Smooth muscle cell (in vitro differentiated cells): ENCODE measurements at regions not wholly inside any gene's neighbourhood (a gene's known extent, or its start where the extent isn't known, plus 50 kb on each side); places are given as distances from the start of the nearest gene placed in this dataset.
A peak's percentile ranks its signal among the peaks of the same experiment; 100 is the strongest.

Source experiments
- DNase-seq: peaks from one replicate; lab custom pipeline; 2025; ENCODE audit not compliant: unreplicated experiment; lab: John Stamatoyannopoulos, UW
- H2AFZ ChIP-seq: fragments of 200-600 bp; sonication (generic); 2 replicates; pipeline ENCODE4 v1.6.0; 2016; ENCODE audit warnings: antibody characterized with exemption, low read depth, mild to moderate bottlenecking
- H3F3A ChIP-seq: fragments of 200-600 bp; sonication (generic); 2 replicates; pipeline ENCODE4 v1.6.0; 2017; ENCODE audit warnings: antibody characterized with exemption, low read depth
- H3K27ac ChIP-seq: fragments of 200-600 bp; sonication (generic); 2 replicates; pipeline ENCODE4 v1.5.1; 2016; ENCODE audit warnings: low read depth, mild to moderate bottlenecking
- H3K27me3 ChIP-seq: fragments of 200-600 bp; sonication (generic); 2 replicates; pipeline ENCODE4 v1.6.1; 2016; ENCODE audit warnings: low read depth, mild to moderate bottlenecking
- H3K36me3 ChIP-seq: fragments of 200-600 bp; sonication (generic); 2 replicates; pipeline ENCODE4 v1.5.1; 2016; ENCODE audit warnings: low read depth
- H3K4me1 ChIP-seq: fragments of 200-600 bp; sonication (generic); 2 replicates; pipeline ENCODE4 v1.5.1; 2016; ENCODE audit warnings: low read depth
- H3K4me2 ChIP-seq: fragments of 200-600 bp; sonication (generic); 2 replicates; pipeline ENCODE4 v1.6.0; 2016; ENCODE audit warnings: mild to moderate bottlenecking
- H3K4me3 ChIP-seq: fragments of 200-600 bp; sonication (generic); 2 replicates; pipeline ENCODE4 v1.5.1; 2016; ENCODE audit warnings: mild to moderate bottlenecking
- H3K79me2 ChIP-seq: fragments of 200-600 bp; sonication (generic); 2 replicates; pipeline ENCODE4 v1.6.0; 2016; ENCODE audit warnings: low read depth, mild to moderate bottlenecking
- H3K9ac ChIP-seq: fragments of 200-600 bp; sonication (generic); 2 replicates; pipeline ENCODE4 v1.6.0; 2016; ENCODE audit warnings: low read depth
- H3K9me3 ChIP-seq: fragments of 200-600 bp; sonication (generic); replicated peaks from 2 replicates; pipeline ENCODE4 v1.5.1; 2016; ENCODE audit warnings: low read depth
- H4K20me1 ChIP-seq: fragments of 200-600 bp; sonication (generic); 2 replicates; pipeline ENCODE4 v1.6.0; 2016; ENCODE audit warnings: low read depth
- CTCF ChIP-seq: fragments of 200-600 bp; sonication (generic); IDR thresholded peaks from 2 replicates; pipeline ENCODE4 v1.5.1; 2017; ENCODE audit warnings: borderline replicate concordance, mild to moderate bottlenecking, antibody characterized with exemption; ENCODE audit not compliant: insufficient read depth, poor library complexity, severe bottlenecking
- WGBS: methylation state at CpG from one replicate; pipeline ENCODE4 v1.1.7; 2016; ENCODE audit warnings: low lambda C conversion rate; 5-methylcytosine and 5-hydroxymethylcytosine counted together

DNA sequence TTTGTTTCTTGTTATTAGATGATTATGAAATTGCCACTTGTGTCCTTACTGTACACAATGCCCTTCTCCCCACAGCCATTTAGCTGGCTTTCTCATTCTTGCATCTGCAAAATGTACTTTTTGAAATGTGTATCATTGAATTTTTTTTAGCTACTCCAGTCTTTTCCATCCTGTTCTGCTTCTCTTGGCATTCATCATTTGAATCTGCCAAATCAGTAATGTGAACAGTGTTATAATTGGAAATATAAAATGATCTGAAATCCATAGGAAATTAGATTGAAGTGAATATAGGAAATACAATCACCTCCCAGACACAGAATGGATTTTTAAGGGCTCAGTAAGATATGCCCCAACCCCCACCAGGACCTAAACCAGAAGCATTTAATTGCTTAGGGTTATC lies 253.4 kb downstream of the C12orf50 start:
- no peak overlapping the region for H3K4me3 ChIP-seq
- no peak overlapping the region for H3K9ac ChIP-seq
- H4K20me1 ChIP-seq = no peaks in the 10 kb centered on the region
- no peaks in the 10 kb centered on the region for H3K27me3 ChIP-seq
- no peak overlapping the region for H3K27ac ChIP-seq
- no peaks in the 10 kb centered on the region for H3K4me1 ChIP-seq
- H3K4me2 ChIP-seq = peak overlapping the region; percentile 75
- H2AFZ ChIP-seq = peak overlapping the region; percentile 71
- H3K36me3 ChIP-seq = no peaks in the 10 kb centered on the region
- DNase-seq = no peak
- no peaks in the 10 kb centered on the region for H3F3A ChIP-seq
- no peaks in the 10 kb centered on the region for H3K9me3 ChIP-seq
- no peaks in the 10 kb centered on the region for H3K79me2 ChIP-seq
- TF ChIP-seq CTCF = no peak

DNA sequence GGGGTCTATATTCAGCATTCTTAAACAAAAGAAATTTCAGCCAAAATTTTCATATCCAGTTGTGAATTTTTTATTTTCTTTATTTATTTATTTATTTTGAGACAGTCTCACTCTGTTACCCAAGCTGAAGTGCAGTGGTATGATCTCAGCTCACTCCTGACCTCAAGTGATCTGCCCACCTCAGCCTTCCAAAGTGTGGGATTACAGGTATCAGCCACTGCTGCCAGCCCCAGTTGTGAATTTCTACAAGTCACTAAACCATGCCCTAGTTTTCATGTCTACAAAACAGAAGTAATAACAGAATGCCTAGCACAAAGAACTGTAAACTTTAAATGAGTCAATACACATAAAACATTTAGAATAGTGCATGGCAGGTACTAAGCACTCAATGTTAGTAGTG lies 254.2 kb downstream of the C12orf50 start:
- Histone ChIP-seq H3K4me3 (no peak overlapping the region), H3K36me3 (no peaks in the 10 kb centered on the region), H4K20me1 (no peaks in the 10 kb centered on the region), H3K27me3 (no peaks in the 10 kb centered on the region), H3K4me2 (no peak overlapping the region), H3K9me3 (no peaks in the 10 kb centered on the region), H3K27ac (no peak overlapping the region), H2AFZ (no peak overlapping the region), H3K9ac (no peak overlapping the region), H3K79me2 (no peaks in the 10 kb centered on the region), H3K4me1 (no peaks in the 10 kb centered on the region), H3F3A (no peaks in the 10 kb centered on the region)
- DNase-seq = no peak
- TF ChIP-seq CTCF = no peak

DNA sequence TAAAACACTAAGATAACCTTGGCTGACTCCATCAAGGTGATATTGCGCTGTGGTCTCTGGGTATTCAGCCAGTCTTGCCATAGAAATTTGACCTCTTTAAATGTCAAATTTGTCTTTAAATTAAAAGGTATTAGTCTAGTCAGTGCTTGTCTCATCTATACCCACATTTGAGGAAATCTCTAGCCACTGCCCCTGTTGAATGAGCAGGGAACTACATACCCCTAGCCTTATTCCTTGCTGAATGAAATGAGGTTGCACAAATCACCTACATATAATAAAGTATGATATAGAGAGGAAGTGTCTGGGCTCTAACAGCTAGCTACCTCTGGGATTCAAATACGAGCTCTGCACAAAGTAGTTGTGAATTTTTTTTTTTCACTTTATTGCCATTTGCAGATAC lies 256.8 kb downstream of the C12orf50 start:
- WGBS = 97% methylated on average over 2 of the region's 2 CpGs
- H3F3A ChIP-seq = no peaks in the 10 kb centered on the region
- no peak for DNase-seq
- H3K79me2 ChIP-seq = no peaks in the 10 kb centered on the region
- no peaks in the 10 kb centered on the region for H3K9me3 ChIP-seq
- no peak overlapping the region for H3K27ac ChIP-seq
- no peak overlapping the region for H2AFZ ChIP-seq
- H3K4me1 ChIP-seq = no peaks in the 10 kb centered on the region
- H3K4me3 ChIP-seq = no peak overlapping the region
- no peaks in the 10 kb centered on the region for H3K27me3 ChIP-seq
- no peak overlapping the region for H3K4me2 ChIP-seq
- H4K20me1 ChIP-seq = no peaks in the 10 kb centered on the region
- no peak overlapping the region for H3K9ac ChIP-seq
- no peaks in the 10 kb centered on the region for H3K36me3 ChIP-seq
- no peak for TF ChIP-seq CTCF

- Histone ChIP-seq H3K27ac (no peak overlapping the region), H3K4me3 (no peak overlapping the region), H2AFZ (no peak overlapping the region), H3K9ac (no peak overlapping the region), H3K27me3 (no peaks in the 10 kb centered on the region), H3K36me3 (no peaks in the 10 kb centered on the region), H3F3A (no peaks in the 10 kb centered on the region), H3K4me1 (no peaks in the 10 kb centered on the region), H3K9me3 (no peaks in the 10 kb centered on the region), H3K4me2 (no peak overlapping the region), H4K20me1 (no peaks in the 10 kb centered on the region), H3K79me2 (no peaks in the 10 kb centered on the region)
- TF ChIP-seq CTCF = no peak
- no peak for DNase-seq
- WGBS = 76% methylated on average over 11 of the region's 11 CpGs
Observed at GRCh38 chr12:87768501-87769287, 260.5 kb downstream of the C12orf50 start.
